AG04449 (cell line): ENCODE measurements at regions not wholly inside any gene's neighbourhood (a gene's known extent, or its start where the extent isn't known, plus 50 kb on each side); places are given as distances from the start of the nearest gene placed in this dataset.

Experiments
- CTCF ChIA-PET: fragments of 350-600 bp; formaldehyde crosslinking; extraction: SDS; loops from one replicate; lab custom pipeline; 2021; ENCODE audit warnings: antibody characterized with exemption; lab: Yijun Ruan, JAX
- POLR2A ChIA-PET: fragments of 400-600, 350-600 bp; formaldehyde crosslinking; extraction: SDS; loops from one replicate; lab custom pipeline; 2020; ENCODE audit warnings: antibody characterized with exemption, inconsistent platforms; lab: Yijun Ruan, JAX
- DNase-seq: peaks from one replicate; pipeline ENCODE4 v3.0.0-alpha.2; 2010; ENCODE audit warnings: low read depth, low spot score
- H3K4me3 ChIP-seq: 2 replicates; pipeline ENCODE4 v1.5.1; 2011; ENCODE audit warnings: low read depth, mild to moderate bottlenecking, control low read depth, low read length
- CTCF ChIP-seq: IDR thresholded peaks from one replicate; pipeline ENCODE4 v1.5.1; 2011; ENCODE audit warnings: mild to moderate bottlenecking, moderate library complexity, low read length, control low read depth, inconsistent platforms; ENCODE audit not compliant: insufficient read depth; ENCODE audit errors: missing control alignments

- no peak overlapping the region for H3K4me3 ChIP-seq
- DNase-seq, result no peak
- no peak for TF ChIP-seq CTCF
- ChIA-PET POLR2A (no interaction called here), CTCF (no interaction called here)
Measured at GRCh38 chr11:116615211-116615865, 157.4 kb downstream of the BUD13 start.

- no peak for TF ChIP-seq CTCF
- DNase-seq, result no peak
- H3K4me3 ChIP-seq, result no peak overlapping the region
- POLR2A ChIA-PET, result no interaction called here
- CTCF ChIA-PET, result no interaction called here
Measured at GRCh38 chr11:116614306-116615210, 158.2 kb downstream of the BUD13 start.

- DNase-seq, result no peak
- ChIA-PET POLR2A (no interaction called here), CTCF (no interaction called here)
- no peak overlapping the region for H3K4me3 ChIP-seq
- no peak for TF ChIP-seq CTCF
Measured at GRCh38 chr11:116613206-116613875, 159.4 kb downstream of the BUD13 start.

GRCh38 chr11:116611998-116612620 lies 160.7 kb downstream of the BUD13 start:
- POLR2A ChIA-PET, result no interaction called here
- H3K4me3 ChIP-seq, result no peak overlapping the region
- CTCF ChIA-PET, result no interaction called here
- no peak for TF ChIP-seq CTCF
- no peak for DNase-seq

GRCh38 chr11:116610190-116610589 lies 162.6 kb downstream of the BUD13 start:
- ChIA-PET CTCF (no interaction called here), POLR2A (no interaction called here)
- no peak for DNase-seq
- H3K4me3 ChIP-seq, result no peak overlapping the region
- no peak for TF ChIP-seq CTCF
